Neural progenitor cell (in vitro differentiated cells): ENCODE measurements at regions not wholly inside any gene's neighbourhood (a gene's known extent, or its start where the extent isn't known, plus 50 kb on each side); places are given as distances from the start of the nearest gene placed in this dataset.

Experiments
- CTCF ChIP-seq: fragments of 200-600 bp; sonication (generic); IDR thresholded peaks from 2 replicates; pipeline ENCODE4 v1.5.1; 2017; ENCODE audit warnings: antibody characterized with exemption, mild to moderate bottlenecking
- EZH2 ChIP-seq: fragments of 200-600 bp; sonication (generic); IDR thresholded peaks from 2 replicates; pipeline ENCODE4 v1.6.1; 2017; ENCODE audit warnings: antibody characterized with exemption, mild to moderate bottlenecking, moderate library complexity
- EZH2phosphoT487 ChIP-seq: fragments of 200-600 bp; sonication (generic); IDR thresholded peaks from 2 replicates; pipeline ENCODE4 v1.6.1; 2017; ENCODE audit warnings: antibody characterized with exemption

- TF ChIP-seq CTCF (no peak), EZH2 (no peak), EZH2phosphoT487 (no peak)
Measured at GRCh38 chr13:66113882-66114526, 1116.1 kb downstream of the PCDH9 start.
